B cell (primary cell): ENCODE measurements at regions not wholly inside any gene's neighbourhood (a gene's known extent, or its start where the extent isn't known, plus 50 kb on each side); places are given as distances from the start of the nearest gene placed in this dataset.

ENCODE experiments used
- ATAC-seq: fragments of 200-7000 bp; cut with Tn5 transposase; one replicate; pipeline ENCODE4 v1.10.0; 2021; ENCODE audit warnings: low read depth, mild to moderate bottlenecking, moderate number of reproducible peaks, moderate library complexity
- CTCF ChIA-PET: fragments of 350-600 bp; sonication (Branson Sonifier 250); formaldehyde crosslinking; loops from one replicate; lab custom pipeline; 2021; ENCODE audit warnings: antibody characterized with exemption, inconsistent platforms; lab: Charles Lee
- POLR2A ChIA-PET: fragments of 350-600 bp; sonication (Branson Sonifier 250); formaldehyde crosslinking; loops from one replicate; lab custom pipeline; 2021; ENCODE audit warnings: antibody characterized with exemption; lab: Charles Lee
- DNase-seq: peaks from one replicate; pipeline ENCODE4 v3.0.0; 2013
- H2AFZ ChIP-seq: 2 replicates; pipeline ENCODE4 v1.6.1; 2012; ENCODE audit warnings: mild to moderate bottlenecking, low read depth, low read length; ENCODE audit not compliant: insufficient read depth, poor library complexity, severe bottlenecking
- H3K27ac ChIP-seq, 2 donors: 1 replicate in 1 of 2; 2 replicates in 1 of 2; pipeline ENCODE4 v1.5.1; 2012 to 2013; ENCODE audit warnings: low read length in 2 of 2, mild to moderate bottlenecking in 2 of 2, moderate library complexity in 1 of 2
- H3K27me3 ChIP-seq, 4 experiments: fragments of 200-600 bp in 1 of 4; sonication (generic) in 1 of 4; replicated peaks in 1 of 4; 1 replicate in 2 of 4; 2 replicates in 2 of 4; pipeline versions ENCODE4 v1.6.1 to v1.7.0; 2013 to 2016; ENCODE audit warnings: low read length in 3 of 4, mild to moderate bottlenecking in 2 of 4, mixed read lengths in 1 of 4, moderate library complexity in 1 of 4; ENCODE audit not compliant: insufficient read depth in 4 of 4, control insufficient read depth in 3 of 4; ENCODE audit errors: control extremely low read depth in 1 of 4
- H3K36me3 ChIP-seq, 2 experiments: replicated peaks in 1 of 2; 1 replicate in 1 of 2; 2 replicates in 1 of 2; pipeline versions ENCODE4 v1.6.1 to v1.7.1; 2013; ENCODE audit warnings: low read length in 1 of 2; ENCODE audit not compliant: insufficient read depth in 2 of 2, control insufficient read depth in 1 of 2; ENCODE audit errors: control extremely low read depth in 1 of 2, extremely low read depth in 1 of 2
- H3K4me1 ChIP-seq, 2 donors: fragments of 200-600 bp in 1 of 2; sonication (generic) in 1 of 2; 1 replicate in 1 of 2; 2 replicates in 1 of 2; pipeline versions ENCODE4 v1.5.1 to v1.6.1; 2013 to 2017; ENCODE audit warnings: low read length in 2 of 2; ENCODE audit not compliant: control insufficient read depth in 2 of 2, insufficient read depth in 2 of 2
- H3K4me2 ChIP-seq: replicated peaks from 2 replicates; pipeline ENCODE3; 2012; ENCODE audit warnings: mild to moderate bottlenecking, low read depth, low read length; ENCODE audit not compliant: poor library complexity, severe bottlenecking
- H3K4me3 ChIP-seq, 5 experiments: fragments of 200-600 bp in 1 of 5; sonication (generic) in 1 of 5; 1 replicate in 3 of 5; 2 replicates in 2 of 5; pipeline versions ENCODE4 v1.5.1 to v1.7.0; 2011 to 2016; ENCODE audit warnings: low read length in 4 of 5, mild to moderate bottlenecking in 4 of 5, low read depth in 2 of 5, control low read depth in 1 of 5, moderate library complexity in 1 of 5; ENCODE audit not compliant: insufficient read depth in 1 of 5; ENCODE audit errors: control extremely low read depth in 1 of 5, extremely low read depth in 1 of 5
- H3K79me2 ChIP-seq: fragments of 200-600 bp; sonication (generic); one replicate; pipeline ENCODE4 v1.6.0; 2016; ENCODE audit warnings: low read length; ENCODE audit not compliant: control insufficient read depth, insufficient read depth
- H3K9ac ChIP-seq: fragments of 200-600 bp; sonication (generic); 2 replicates; pipeline ENCODE4 v1.6.1; 2017; ENCODE audit warnings: mild to moderate bottlenecking, low read length, moderate library complexity
- H3K9me3 ChIP-seq, 3 donors: one replicate each; pipeline versions ENCODE4 v1.6.1 to v1.7.1; 2013; ENCODE audit warnings: low read length in 2 of 3; ENCODE audit not compliant: control insufficient read depth in 2 of 3, insufficient read depth in 1 of 3; ENCODE audit errors: control extremely low read depth in 1 of 3
- H4K20me1 ChIP-seq: 2 replicates; pipeline ENCODE4 v1.6.0; 2012; ENCODE audit warnings: mild to moderate bottlenecking, low read length; ENCODE audit not compliant: insufficient read depth, control insufficient read depth, poor library complexity, severe bottlenecking
- H3K27ac Mint-ChIP-seq: one replicate; pipeline ENCODE4 v1.8.0; 2021; ENCODE audit warnings: mixed read lengths
- H3K27me3 Mint-ChIP-seq: one replicate; pipeline ENCODE4 v1.8.0; 2021; ENCODE audit warnings: mixed read lengths
- H3K4me1 Mint-ChIP-seq: one replicate; pipeline ENCODE4 v1.8.0; 2021; ENCODE audit warnings: mixed read lengths
- H3K4me3 Mint-ChIP-seq: one replicate; pipeline ENCODE4 v1.8.0; 2021; ENCODE audit warnings: mixed read lengths
- H3K9me3 Mint-ChIP-seq: one replicate; pipeline ENCODE4 v1.8.0; 2022; ENCODE audit warnings: mixed read lengths; ENCODE audit not compliant: insufficient read depth
- EZH2 ChIP-seq: IDR thresholded peaks from 2 replicates; pipeline ENCODE4 v1.6.1; 2012; ENCODE audit warnings: borderline replicate concordance, low read depth, mild to moderate bottlenecking, moderate library complexity, low read length; ENCODE audit not compliant: insufficient read depth, poor library complexity, severe bottlenecking
- WGBS: methylation state at CpG from one replicate; pipeline ENCODE4 v1.1.5; 2013; ENCODE audit warnings: missing lambda C conversion rate; ENCODE audit not compliant: insufficient coverage; 5-methylcytosine and 5-hydroxymethylcytosine counted together
- intact Hi-C: fragments of 100-400 bp; cut with micrococcal nuclease; formaldehyde crosslinking; loops from one replicate; pipeline ENCODE4 v1.10.0; 2022
- TF ChIP-seq, protein P1 (sequence below): fragments of 200-600 bp; IDR thresholded peaks from one replicate; pipeline ENCODE4 v1.8.0; 2022; ENCODE audit warnings: antibody characterized with exemption, mild to moderate bottlenecking

DNA sequence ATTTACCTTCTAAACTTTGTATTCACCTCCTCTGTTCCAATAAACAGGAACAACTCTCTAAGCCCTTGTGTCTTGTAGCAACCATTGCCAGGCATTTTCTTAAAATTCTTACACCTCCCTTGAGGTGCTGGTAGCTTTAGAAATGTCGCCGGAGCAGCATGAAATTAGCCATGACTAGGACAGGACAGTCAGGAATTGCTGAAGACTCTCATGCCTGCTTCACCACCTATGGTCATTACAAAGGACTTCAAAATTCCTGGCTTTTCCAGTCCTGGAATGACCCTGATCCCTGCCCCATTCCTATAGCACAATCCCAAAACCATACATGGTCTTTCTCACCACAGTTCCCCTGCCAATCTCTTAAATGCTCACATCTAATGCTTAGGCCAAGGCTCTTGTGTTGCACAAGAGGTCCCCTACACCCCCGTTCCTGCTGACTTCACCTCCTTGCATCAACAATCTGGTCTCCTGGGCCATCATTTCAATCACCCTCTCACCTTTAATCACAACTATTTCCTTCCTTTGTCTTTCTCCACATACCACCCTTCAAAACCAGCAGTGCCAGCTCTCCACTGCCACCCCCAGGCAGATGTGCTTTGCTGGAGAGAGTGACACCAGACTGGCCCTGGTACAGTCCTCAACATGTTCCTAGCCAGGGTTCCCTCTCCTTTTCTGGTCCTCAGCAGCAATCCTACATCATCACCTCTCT is 113.2 kb upstream of the TJP1 start:
- Histone ChIP-seq H3K36me3 (no peaks in the 10 kb centered on the region), H3K9ac (no peak overlapping the region), H3K79me2 (no peaks in the 10 kb centered on the region), H3K4me1 (no peaks in the 10 kb centered on the region), H3K9me3 (no peaks in the 10 kb centered on the region), H3K4me2 (no peak overlapping the region), H3K27me3 (no peaks in the 10 kb centered on the region), H3K27ac (no peak overlapping the region), H2AFZ (no peak overlapping the region), H4K20me1 (no peaks in the 10 kb centered on the region), H3K4me3 (no peak overlapping the region)
- Mint-ChIP-seq H3K9me3 (no peaks in the 10 kb centered on the region), H3K27ac (no peak overlapping the region), H3K4me1 (no peaks in the 10 kb centered on the region), H3K4me3 (no peak overlapping the region), H3K27me3 (peaks cover 15% of the 10 kb centered on the region)
- intact Hi-C loops = no loop called here
- CTCF ChIA-PET = no interaction called here
- WGBS = 75% methylated on average over 2 of the region's 3 CpGs
- no peak for TF ChIP-seq EZH2
- TF ChIP-seq, protein P1, sequence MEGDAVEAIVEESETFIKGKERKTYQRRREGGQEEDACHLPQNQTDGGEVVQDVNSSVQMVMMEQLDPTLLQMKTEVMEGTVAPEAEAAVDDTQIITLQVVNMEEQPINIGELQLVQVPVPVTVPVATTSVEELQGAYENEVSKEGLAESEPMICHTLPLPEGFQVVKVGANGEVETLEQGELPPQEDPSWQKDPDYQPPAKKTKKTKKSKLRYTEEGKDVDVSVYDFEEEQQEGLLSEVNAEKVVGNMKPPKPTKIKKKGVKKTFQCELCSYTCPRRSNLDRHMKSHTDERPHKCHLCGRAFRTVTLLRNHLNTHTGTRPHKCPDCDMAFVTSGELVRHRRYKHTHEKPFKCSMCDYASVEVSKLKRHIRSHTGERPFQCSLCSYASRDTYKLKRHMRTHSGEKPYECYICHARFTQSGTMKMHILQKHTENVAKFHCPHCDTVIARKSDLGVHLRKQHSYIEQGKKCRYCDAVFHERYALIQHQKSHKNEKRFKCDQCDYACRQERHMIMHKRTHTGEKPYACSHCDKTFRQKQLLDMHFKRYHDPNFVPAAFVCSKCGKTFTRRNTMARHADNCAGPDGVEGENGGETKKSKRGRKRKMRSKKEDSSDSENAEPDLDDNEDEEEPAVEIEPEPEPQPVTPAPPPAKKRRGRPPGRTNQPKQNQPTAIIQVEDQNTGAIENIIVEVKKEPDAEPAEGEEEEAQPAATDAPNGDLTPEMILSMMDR = no peak
- POLR2A ChIA-PET = no interaction called here
- no peak for ATAC-seq
- DNase-seq = no peak

GRCh38 chr15:29934251-29934650 is 112.0 kb upstream of the TJP1 start:
- ChIA-PET POLR2A (no interaction called here), CTCF (no interaction called here)
- Histone ChIP-seq H2AFZ (no peak overlapping the region), H3K27me3 (no peaks in the 10 kb centered on the region), H3K36me3 (no peaks in the 10 kb centered on the region), H3K79me2 (no peaks in the 10 kb centered on the region), H3K4me2 (no peak overlapping the region), H3K9ac (no peak overlapping the region), H3K4me3 (no peak overlapping the region), H3K27ac (no peak overlapping the region), H4K20me1 (no peaks in the 10 kb centered on the region), H3K9me3 (no peaks in the 10 kb centered on the region), H3K4me1 (no peaks in the 10 kb centered on the region)
- Mint-ChIP-seq H3K27me3 (peaks cover 16% of the 10 kb centered on the region), H3K4me1 (no peaks in the 10 kb centered on the region), H3K4me3 (no peak overlapping the region), H3K27ac (no peak overlapping the region), H3K9me3 (no peaks in the 10 kb centered on the region)
- DNase-seq (no peak), ATAC-seq (no peak)
- intact Hi-C loops = no loop called here
- WGBS = no CpG with 5 or more reads among the region's 2 CpGs
- TF ChIP-seq, protein P1 = no peak
- no peak for TF ChIP-seq EZH2
